ENCODE measurements at regions not wholly inside any gene's neighbourhood (a gene's known extent, or its start where the extent isn't known, plus 50 kb on each side); places are given as distances from the start of the nearest gene placed in this dataset.

DNA sequence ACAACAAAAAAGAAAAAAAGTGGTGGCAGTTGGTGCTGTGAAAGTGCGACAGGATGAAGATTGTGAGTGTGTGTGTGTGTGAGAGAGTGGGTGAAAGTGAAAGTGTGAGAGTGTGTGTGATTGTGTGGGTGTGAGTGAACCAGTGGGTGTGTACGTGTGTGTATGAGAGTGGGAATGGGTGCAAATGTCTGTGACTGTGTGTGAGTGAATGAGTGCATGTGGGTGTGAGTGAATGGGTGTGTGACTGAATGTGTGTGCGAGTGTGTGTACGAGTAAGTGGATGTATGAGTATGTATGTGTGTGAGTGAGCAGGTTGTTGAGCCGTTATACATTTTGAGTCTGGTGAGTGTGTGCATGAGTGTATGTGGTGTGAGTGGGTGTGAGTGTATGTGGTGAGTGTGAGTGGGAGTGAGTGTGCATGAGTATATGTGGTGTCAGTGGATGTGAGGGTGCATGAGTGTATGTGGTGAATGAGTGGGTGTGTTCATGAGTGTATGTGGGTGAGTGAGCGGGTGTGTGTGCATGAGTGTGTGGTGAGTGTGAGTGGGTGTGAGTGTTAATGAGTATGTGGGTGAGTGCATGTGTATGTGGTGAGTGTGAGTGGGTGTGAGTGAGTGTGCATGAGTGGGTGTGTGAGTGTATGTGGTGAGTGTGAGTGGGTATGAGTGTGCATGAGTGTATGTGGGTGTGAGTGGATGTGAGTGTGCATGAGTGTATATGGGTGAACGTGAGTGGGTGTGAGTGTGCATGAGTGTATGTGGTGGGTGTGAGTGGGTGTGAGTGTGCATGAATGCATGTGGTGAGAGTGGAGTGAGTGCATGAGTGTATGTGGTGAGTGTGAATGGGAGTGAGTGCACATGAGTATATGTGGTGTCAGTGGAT lies 69.3 kb upstream of the HPCAL1 start:
- in situ Hi-C loops (cut with HindIII; ENCODE audit: low pct_ligation_motif_present, low pct_unique_long_range_greater_than_20kb, low sequenced_read_pairs), result no loop called here

DNA sequence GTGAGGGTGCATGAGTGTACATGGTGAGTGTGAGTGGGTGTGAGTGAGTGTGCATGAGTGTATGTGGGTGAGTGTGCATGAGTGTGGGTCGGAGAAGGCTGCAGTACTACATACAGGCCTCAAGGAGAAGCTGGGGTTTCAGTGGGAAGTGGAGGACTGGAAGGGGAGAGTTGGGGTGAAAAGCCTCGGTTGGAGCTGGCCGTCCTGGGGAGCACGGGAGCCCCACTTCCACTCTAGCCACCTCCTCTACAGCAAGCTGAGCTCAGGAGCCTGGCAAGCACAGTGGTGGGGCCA lies 68.7 kb upstream of the HPCAL1 start:
- in situ Hi-C loops (cut with HindIII; ENCODE audit: low pct_ligation_motif_present, low pct_unique_long_range_greater_than_20kb, low sequenced_read_pairs), result no loop called here
- no peak for DNase-seq

More for the DNA sequence above, 69.3 kb upstream of the HPCAL1 start:
- no peak for DNase-seq

DNA sequence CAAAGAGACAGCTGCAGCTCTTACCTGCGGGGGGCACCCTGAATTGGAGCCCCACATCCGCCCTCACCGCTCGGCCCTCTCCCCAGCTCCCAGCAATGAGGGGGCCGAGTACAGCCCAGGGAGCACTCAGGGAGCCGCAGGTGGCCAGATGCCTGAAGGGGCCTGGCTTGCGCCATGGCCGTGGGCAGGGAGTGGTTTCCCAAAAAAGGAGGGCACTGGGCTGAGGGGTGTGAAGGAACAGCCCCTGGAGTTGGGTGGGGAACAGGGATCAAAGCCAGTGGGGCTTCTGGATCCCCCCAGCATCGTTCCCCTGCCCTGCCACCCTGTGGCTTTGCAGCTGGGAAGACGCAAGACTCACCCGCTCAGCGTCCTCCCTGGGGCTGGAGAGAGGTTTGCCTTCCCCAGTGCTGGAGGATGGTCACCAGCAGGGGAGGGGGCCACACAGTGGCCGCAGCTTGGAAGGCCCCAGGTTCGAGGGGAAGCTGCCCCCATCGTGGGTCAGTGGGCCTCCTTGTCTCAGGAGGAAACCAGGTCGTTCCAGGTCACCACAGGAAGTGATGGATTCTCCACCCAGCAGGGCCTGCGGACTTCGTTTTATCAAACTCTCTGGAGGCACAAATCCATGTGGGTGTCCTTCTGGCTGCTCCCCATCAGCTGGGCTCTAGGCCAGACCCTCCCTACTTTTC lies 68.2 kb upstream of the HPCAL1 start:
- in situ Hi-C loops (cut with HindIII; ENCODE audit: low pct_ligation_motif_present, low pct_unique_long_range_greater_than_20kb, low sequenced_read_pairs), result no loop called here

DNA sequence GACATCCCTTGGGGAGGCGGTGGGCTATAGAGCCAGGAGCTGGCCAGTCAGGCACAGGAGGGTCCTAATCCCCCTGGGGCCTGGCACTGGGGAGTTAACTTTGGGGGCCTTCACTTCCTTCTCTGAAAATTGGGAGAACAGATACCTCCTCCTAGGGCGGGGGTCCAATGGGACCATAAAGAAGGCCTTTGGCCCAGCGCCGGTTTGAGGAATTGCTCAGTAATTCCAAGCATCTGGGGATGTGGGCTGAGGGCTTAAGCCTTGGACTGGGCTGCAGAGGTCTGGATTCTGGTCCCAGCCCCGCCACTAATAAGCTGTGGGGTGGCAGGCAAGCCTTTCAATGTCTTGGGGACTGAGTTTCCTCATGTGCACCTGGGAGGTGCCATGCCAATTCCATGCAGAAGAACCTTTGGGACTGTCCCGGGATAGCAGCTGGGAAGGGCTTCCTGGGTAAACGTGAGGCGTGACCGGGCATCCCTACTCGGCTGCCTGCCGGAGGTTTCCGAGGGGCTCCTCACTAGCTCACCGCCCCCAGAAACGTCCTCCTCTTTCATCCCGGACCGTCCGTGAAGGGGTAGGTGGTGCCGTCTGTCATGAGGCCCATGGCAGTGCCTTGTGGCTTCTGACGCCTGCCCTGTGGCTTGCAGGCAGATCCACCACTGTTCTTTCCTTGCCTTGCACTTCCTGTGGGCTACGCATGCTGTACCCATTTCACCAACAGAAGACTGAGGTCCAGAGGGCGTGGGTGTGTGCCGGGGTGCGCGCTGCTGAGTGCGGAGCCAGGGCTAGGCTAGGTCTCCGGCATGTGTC lies 67.4 kb upstream of the HPCAL1 start:
- in situ Hi-C loops (cut with HindIII; ENCODE audit: low pct_ligation_motif_present, low pct_unique_long_range_greater_than_20kb, low sequenced_read_pairs), result no loop called here
- DNase-seq, result no peak

More for the DNA sequence above, 68.2 kb upstream of the HPCAL1 start:
- DNase-seq, result no peak

DNA sequence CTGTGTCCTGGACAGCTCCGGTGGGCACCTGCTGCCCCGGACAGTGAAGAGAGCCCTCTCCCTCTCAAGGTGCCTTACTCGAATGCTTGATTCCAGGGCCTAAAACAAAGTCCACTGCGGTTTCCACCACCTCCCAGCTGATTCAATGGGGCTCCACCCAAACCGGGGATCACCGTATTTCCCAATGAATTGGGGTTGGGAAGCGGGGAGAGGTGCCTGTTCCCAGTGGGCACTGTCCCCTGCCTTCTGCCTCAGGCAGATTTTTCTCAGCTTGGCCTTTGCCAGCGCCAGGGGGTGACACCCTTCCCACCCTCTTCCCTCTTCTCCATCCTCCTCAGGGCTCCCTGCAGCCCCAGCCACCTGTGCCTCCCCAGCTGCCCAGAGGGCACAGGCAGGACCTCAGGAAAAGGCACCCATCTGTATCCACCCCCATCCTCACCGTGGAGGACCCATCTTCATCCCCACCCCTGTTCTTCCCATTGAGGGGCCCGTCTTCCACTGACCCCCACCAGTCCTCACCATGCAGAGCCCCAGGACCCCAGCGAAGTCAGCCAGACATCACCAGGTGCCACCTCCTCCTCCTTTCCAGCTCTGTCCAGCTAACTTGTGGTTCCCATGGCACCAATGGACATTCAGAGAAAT lies 66.7 kb upstream of the HPCAL1 start:
- in situ Hi-C loops (cut with HindIII; ENCODE audit: low pct_ligation_motif_present, low pct_unique_long_range_greater_than_20kb, low sequenced_read_pairs), result no loop called here
- no peak for DNase-seq

DNA sequence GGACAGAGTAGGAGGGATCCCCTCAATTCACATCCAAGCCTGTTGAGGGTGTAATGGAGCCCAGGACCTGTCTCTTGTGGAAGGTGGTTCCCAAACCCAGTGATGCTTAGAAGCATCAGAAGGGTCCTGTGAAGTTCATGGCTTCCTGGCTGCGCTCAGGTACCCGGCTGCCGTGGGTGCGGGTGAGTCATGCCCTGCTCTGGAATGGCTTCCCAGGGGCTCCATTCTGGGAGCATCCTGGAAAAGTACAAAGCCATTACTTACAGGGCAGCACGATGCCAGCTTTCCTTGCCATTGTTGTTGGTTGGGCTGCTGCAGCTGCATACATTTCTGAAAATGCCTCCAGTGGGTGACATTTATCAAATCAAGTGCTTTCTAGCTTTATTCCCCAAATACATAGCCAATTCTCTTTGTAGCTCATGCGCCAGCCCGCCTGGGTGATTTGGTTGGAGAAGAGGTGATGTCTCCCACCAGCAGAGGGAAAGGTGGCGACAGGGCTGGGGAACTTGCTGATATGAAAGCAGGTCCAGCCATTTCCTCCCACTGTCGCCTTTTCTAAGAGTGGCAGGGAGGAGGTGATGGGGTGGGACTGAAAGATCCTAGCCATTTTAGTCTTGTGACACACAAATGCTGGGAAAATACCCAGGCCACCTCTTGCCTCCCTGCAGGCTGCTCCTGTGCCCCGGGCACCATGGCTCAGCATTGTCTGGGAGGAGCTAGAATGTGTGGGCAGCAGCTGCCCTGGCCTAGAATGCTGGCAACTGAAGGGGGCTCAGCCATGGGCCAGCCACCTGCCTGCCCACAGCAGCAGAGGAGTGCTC lies 65.9 kb upstream of the HPCAL1 start:
- DNase-seq, result no peak
- in situ Hi-C loops (cut with HindIII; ENCODE audit: low pct_ligation_motif_present, low pct_unique_long_range_greater_than_20kb, low sequenced_read_pairs), result no loop called here

DNA sequence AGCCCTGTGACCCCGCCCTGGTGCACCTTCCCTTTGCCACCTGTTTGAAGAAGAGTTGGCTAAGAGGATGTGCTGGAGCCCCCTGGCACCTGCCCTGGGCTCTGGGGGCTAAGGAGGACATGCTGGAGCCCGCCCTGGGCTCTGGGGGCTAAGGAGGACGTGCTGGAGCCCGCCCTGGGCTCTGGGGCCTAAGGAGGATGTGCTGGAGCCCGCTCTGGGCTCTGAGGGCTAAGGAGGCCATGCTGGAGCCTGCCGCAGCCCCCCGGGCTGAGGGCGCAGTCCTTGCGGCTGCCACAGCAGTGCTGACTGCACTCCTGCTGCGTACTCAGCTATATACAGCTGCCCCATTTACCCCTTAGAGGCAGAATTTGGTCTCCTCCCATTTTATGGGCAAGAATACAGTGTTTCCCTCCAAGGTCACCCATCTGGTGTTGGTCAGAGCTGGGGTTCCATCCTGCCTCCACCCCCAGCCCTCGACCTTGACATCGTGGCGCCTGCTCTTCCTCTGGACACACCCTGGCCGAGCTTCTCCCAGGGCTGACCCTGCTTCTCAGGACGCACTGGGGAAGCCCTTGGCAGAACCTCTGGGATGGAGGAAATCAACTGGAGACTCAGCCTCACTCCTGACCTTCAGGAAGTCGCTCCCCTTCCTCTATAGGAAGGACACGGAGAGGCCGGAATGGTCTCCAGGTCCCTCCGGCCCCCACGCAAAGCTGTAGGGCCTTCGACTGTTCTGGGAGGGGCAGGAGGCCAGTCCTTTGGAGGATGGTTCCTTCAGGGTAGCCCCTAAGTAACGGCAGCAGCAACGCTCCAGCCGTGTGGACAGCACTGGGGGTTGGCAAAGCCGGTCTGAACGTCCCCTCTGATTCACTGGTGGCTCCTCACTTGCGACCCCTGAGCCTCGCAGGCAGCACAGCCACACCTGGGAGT lies 65.0 kb upstream of the HPCAL1 start:
- in situ Hi-C loops (cut with HindIII; ENCODE audit: low pct_ligation_motif_present, low pct_unique_long_range_greater_than_20kb, low sequenced_read_pairs), result no loop called here
- no peak for DNase-seq

DNA sequence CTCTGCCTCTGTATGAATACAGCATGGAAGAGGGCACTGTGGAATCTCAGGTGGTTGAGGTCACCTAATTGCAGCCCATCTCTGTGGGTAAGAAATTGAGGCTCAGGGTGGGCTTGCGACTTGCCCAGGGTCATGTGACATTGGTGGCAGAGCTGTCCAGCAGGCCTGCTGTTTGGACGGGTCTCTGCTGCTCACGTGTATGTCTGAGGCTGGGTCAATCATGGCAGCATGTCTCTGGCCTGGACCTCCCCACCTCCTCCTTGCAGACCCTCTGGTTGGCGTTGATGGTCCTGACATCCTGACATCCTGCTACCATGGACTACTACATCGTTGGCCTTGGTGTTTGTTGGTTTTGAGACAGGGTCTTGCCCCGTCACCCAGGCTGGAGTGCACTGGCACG lies 64.3 kb upstream of the HPCAL1 start:
- in situ Hi-C loops (cut with HindIII; ENCODE audit: low pct_ligation_motif_present, low pct_unique_long_range_greater_than_20kb, low sequenced_read_pairs), result no loop called here
- no peak for DNase-seq

DNA sequence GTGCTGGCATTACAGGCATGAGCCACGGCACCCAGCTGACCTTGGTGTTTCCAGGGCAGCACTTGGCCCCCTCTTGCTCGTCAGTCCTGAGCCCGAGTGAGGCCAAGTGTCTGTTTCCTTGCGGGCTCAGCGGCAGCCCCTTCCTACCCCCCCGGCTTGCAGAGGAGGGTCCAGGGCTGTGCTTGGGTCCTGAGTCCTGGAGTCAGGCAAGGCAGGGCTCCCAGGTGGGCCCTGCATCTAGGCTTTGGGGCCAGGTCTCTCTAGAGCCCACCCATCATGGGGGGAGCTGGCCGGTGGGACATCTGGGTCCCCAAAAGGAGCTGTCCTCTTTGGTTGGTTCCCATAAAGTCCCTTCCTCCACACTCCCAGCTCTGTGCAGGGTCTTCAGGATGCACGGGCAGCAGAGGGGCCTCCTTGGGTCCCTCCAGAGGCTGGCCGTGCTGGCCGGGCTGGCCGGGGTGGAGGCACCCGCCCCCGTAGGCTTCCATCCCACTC lies 63.7 kb upstream of the HPCAL1 start:
- in situ Hi-C loops (cut with HindIII; ENCODE audit: low pct_ligation_motif_present, low pct_unique_long_range_greater_than_20kb, low sequenced_read_pairs), result no loop called here
- no peak for DNase-seq

DNA sequence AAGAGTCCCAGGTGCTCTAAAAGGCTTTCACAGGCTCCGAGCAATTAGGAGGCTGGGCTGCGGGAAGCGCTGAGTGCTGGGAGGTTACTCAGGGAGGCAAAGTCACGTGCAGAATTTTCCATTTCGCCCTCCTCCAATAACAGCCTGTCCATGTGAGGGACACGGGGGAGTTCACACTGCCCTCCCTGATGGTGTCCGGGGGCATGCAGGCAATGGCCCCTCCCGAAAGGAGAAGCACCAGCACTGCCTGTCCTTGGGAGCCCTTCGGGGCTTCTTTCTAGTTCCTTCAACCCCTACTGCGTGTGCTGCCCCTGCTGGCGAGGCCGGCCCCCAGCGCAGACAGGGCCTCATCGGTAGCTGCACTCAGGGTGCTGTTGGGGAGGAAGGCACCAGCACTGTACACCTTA lies 63.1 kb upstream of the HPCAL1 start:
- in situ Hi-C loops (cut with HindIII; ENCODE audit: low pct_ligation_motif_present, low pct_unique_long_range_greater_than_20kb, low sequenced_read_pairs), result no loop called here
- no peak for DNase-seq

DNA sequence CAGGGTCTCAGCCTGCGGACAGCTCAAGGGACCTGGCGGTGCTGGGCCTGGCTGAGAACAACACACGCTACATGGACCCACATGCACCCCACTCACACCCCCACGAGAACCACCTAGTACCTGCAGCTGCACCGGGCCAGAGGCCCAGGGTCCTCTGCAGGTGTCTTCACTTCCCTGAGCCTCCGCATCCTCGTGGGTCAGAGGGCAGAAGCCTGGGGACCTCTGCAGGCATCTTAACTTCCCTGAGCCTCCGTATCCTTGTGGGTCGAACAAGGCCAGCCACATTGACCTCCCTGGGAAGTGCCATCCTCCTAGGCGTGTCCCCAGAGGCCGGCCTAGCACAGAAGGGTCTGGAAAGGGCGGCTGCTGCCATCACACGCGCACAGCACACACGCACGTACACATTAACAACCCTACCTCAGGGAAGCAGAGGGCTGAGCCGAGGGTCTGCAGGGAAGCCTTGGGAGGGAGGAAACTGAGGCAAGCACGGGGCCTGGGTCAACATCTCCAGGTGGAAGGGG lies 62.5 kb upstream of the HPCAL1 start:
- no peak for DNase-seq
- in situ Hi-C loops (cut with HindIII; ENCODE audit: low pct_ligation_motif_present, low pct_unique_long_range_greater_than_20kb, low sequenced_read_pairs), result no loop called here

DNA sequence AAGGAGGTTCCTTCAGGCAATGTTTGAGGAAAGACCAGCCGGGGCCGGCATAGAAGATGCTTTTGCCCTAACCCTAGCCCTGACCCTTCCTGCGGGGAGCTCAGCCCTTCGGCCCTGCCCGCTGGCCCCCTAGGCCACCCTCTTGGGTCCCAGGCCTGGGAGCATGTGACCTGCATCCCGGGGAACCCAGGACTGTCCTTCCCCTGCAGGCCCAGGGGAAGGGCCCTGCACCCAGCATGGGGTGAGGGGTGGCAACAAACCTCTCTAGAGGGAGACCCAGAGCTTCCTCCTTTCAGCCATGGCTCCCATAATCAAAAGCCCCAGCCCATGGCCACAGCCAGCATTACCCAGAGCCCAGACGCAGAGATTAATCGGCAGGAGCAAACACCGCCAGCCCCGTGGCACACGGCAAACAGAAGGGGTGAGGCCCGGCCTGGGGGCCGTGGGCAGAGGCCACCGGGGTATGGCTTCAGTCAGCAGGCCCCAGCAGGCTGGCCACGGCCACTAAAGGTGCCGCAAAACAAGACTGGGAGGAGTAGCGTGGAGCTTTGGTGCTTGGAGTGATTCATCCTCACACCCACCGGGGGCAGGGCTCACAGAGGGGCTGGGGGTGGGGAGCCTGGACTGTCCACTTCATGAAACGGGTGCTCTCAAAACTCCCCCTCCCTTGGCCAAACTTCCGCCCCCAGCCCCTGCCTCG lies 61.6 kb upstream of the HPCAL1 start:
- in situ Hi-C loops (cut with HindIII; ENCODE audit: low pct_ligation_motif_present, low pct_unique_long_range_greater_than_20kb, low sequenced_read_pairs), result no loop called here
- DNase-seq, result no peak

DNA sequence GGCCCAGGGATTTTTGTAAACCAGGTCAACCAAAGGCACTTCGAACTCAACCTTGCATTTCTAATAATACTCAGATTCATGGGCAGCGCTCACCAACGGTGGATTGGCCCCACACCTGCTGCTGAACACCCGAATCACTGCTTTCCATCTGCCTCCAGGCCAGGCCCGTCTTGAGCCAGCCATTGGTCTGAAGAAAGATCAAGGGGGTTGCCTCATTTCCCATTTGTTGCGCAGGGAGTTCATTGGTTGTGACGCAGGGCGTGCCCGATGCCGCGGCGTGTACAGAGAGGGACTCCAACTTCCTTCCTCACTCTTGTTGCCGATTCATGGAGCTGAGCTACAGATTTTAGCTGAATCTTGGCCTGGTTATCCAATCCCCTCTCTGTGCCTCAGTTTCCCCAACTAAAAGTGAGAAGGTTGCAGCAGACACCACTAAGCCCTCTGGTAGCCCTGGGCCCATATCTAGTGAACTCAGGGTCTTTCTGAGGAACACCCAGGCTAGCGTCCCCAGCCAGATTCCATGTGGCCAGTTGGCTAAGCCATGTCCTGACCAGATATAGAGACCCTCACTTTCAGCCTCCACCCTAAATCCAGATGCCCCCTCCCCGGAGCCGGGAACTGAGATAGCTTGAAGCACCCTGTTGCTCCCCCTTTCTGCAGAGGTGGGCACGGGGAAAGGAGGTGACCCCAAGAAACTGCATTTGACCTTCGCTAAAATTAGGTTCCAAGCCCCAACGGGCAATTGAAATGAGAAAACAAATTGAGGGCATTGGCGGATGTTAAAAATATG lies 60.9 kb upstream of the HPCAL1 start:
- in situ Hi-C loops (cut with HindIII; ENCODE audit: low pct_ligation_motif_present, low pct_unique_long_range_greater_than_20kb, low sequenced_read_pairs), result no loop called here
- no peak for DNase-seq

DNA sequence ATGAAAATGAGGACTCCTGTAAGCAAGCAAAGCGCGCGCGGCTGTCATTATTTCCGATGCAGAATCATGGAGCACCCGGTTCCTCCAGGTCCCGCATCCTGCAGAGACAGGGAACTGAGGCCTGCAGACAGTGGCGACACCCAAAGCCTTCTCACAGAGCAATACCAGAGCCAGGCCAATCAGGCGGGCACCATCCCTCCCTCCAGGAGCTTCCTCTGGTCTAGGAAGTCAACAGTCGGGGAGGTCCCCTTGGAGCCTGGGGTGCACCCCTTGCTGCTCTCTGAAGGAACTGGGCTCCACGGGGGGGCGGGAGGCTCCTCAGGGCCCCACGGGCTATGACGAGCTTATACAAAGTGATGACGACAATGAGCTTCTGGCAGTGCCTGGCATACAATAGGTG lies 60.3 kb upstream of the HPCAL1 start:
- in situ Hi-C loops (cut with HindIII; ENCODE audit: low pct_ligation_motif_present, low pct_unique_long_range_greater_than_20kb, low sequenced_read_pairs), result no loop called here
- DNase-seq, result no peak

DNA sequence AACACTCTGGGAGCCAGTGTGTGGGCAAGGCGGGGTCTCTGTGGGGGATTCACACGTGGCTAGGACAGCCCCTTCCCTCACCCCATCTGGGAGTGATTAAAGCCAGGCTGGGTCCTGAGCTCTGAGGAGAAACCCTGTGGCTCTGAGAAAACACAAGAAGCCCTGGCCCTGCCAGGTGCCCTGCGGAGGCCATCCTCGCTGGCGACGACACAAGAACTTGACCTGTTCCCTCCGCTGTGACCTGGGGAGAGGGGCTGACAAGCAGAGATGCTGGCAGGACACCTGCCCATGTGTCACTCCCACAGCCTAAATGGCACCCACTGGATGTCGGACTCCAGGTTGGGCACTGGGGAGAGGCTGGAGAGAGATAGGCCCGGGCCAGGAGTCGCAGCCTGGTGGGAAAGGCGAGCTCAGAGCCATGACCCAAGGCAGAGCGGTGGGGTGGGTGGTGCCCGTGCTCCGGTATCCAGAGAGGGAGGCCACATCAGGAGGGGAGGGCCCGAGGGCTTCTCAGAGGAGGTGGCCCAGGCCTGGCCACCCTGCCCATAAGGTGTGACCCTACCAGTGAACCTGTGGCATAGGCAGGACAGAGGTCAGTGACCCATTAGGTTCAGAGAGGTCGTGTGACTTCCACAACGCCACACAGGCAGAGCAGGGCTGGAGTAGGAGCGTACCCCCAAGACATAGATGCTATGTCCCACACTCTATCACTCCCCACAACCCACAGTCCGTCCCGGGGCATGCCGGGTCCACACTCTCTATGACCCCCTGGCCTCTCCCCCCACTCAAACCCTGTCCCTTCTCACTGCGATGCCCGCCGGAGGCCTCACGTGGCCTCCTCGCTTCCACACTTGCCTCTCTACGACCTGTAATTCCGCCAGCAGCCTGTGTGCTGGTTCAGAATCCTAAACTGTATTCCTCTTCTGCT lies 59.4 kb upstream of the HPCAL1 start:
- in situ Hi-C loops (cut with HindIII; ENCODE audit: low pct_ligation_motif_present, low pct_unique_long_range_greater_than_20kb, low sequenced_read_pairs), result no loop called here
- no peak for DNase-seq

Measured in ACHN (cell line).